K562 (cell line): ENCODE measurements at regions not wholly inside any gene's neighbourhood (a gene's known extent, or its start where the extent isn't known, plus 50 kb on each side); places are given as distances from the start of the nearest gene placed in this dataset.
"Not testable (repeated sequence)": the region's sequence is repeated elsewhere in the genome, so short reads cannot be mapped to it uniquely, and the experiment has no call there.

Experiments
- ETV6 ChIP-seq, 3 experiments: fragments of 150-350 bp in 1 of 3; sonication (generic) in 1 of 3; formaldehyde crosslinking in 1 of 3; IDR thresholded peaks; 2 replicates each; pipeline versions ENCODE4 v1.6.1 to v1.8.0; 2014 to 2022; ENCODE audit warnings: borderline replicate concordance in 2 of 3, low read depth in 2 of 3, antibody characterized with exemption in 1 of 3, low read length in 1 of 3, mild to moderate bottlenecking in 1 of 3, missing genetic modification reagents in 1 of 3
- GABPB1 ChIP-seq: sonication (generic); formaldehyde crosslinking; IDR thresholded peaks from 2 replicates; pipeline ENCODE4 v1.8.0; 2022; ENCODE audit warnings: mild to moderate bottlenecking, missing genetic modification reagents
- HDAC6 ChIP-seq: IDR thresholded peaks from 2 replicates; pipeline ENCODE4 v1.6.1; 2012; ENCODE audit warnings: low read depth, mild to moderate bottlenecking, control low read depth, inconsistent platforms, low read length, moderate library complexity
- HMG20B ChIP-seq: fragments of 250-450 bp; sonication (Bioruptor Pico); IDR thresholded peaks from 2 replicates; pipeline ENCODE4 v1.5.0; 2021; ENCODE audit warnings: mild to moderate bottlenecking
- MIER1 ChIP-seq: fragments of 450-650 bp; IDR thresholded peaks from 2 replicates; pipeline ENCODE4 v1.6.1; 2016; ENCODE audit warnings: antibody characterized with exemption, mild to moderate bottlenecking, low read depth
- RFX1 ChIP-seq: fragments of 450-650 bp; IDR thresholded peaks from 2 replicates; pipeline ENCODE4 v1.6.1; 2016; ENCODE audit warnings: mild to moderate bottlenecking, moderate library complexity
- RNF2 ChIP-seq: sonication (generic); IDR thresholded peaks from 2 replicates; pipeline ENCODE4 v1.6.1; 2016
- SAP30 ChIP-seq: fragments of 200-600 bp; sonication (generic); IDR thresholded peaks from 2 replicates; pipeline ENCODE4 v1.6.1; 2012; ENCODE audit warnings: borderline replicate concordance, low read depth, mild to moderate bottlenecking, moderate library complexity, low read length, control low read depth, inconsistent platforms; ENCODE audit not compliant: insufficient read depth, poor library complexity, severe bottlenecking
- SPI1 ChIP-seq: IDR thresholded peaks from 2 replicates; pipeline ENCODE4 v1.6.1; 2011; ENCODE audit warnings: low read depth, low read length, control low read depth, borderline replicate concordance
- ZBTB7A ChIP-seq: IDR thresholded peaks from 2 replicates; pipeline ENCODE4 v1.6.1; 2011; ENCODE audit warnings: low read depth, mild to moderate bottlenecking, low read length, moderate library complexity, borderline replicate concordance; ENCODE audit not compliant: control insufficient read depth
- TF ChIP-seq, protein P1 (sequence below): fragments of 250-450 bp; sonication (Bioruptor Pico); IDR thresholded peaks from 2 replicates; pipeline ENCODE4 v1.4.0; 2020; ENCODE audit warnings: mild to moderate bottlenecking
- TF ChIP-seq, protein P2 (sequence below), 3 experiments: IDR thresholded peaks in 2 of 3; conservative IDR thresholded peaks in 1 of 3; 2 replicates each; pipeline ENCODE4 v1.5.1; 2011 to 2012; ENCODE audit warnings: low read length in 3 of 3, mild to moderate bottlenecking in 3 of 3, control low read depth in 2 of 3, improper control_type of control experiment in 1 of 3, inconsistent platforms in 1 of 3, low read depth in 1 of 3, mixed read lengths in 1 of 3, moderate library complexity in 1 of 3; ENCODE audit not compliant: insufficient read depth in 2 of 3

DNA sequence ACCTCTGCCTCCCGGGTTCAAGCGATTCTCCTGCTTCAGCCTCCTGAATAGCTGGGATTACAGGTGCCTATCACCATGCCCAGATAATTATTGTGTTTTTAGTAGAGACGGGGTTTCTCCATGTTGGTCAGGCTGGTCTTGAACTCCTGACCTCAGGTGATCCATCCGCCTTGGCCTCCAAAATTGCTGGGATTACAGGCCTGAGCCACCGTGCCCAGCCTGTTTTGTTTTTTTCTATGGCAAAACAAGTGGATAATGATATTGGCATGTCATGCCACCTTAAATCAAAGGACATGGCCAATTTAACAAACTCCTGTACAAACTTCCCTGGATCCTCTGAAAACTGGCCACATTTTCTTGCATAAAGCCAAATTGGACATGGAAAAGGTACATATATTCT is 64.3 kb upstream of the SYN3 start:
- TF ChIP-seq HMG20B (CRISPR knock-in tag); GABPB1 (CRISPR knock-in tag); RFX1; HDAC6; SAP30; RNF2; SPI1; ETV6 (IDR thresholded peaks at IDR 0.05; ENCODE audit: borderline replicate concordance in 1 of 2, low read depth in 2 of 2, low read length in 1 of 2); ETV6 (CRISPR knock-in tag; IDR thresholded peaks at IDR 0.05; ENCODE audit: borderline replicate concordance); ZBTB7A; MIER1: not testable (repeated sequence)
- TF ChIP-seq, protein P1, sequence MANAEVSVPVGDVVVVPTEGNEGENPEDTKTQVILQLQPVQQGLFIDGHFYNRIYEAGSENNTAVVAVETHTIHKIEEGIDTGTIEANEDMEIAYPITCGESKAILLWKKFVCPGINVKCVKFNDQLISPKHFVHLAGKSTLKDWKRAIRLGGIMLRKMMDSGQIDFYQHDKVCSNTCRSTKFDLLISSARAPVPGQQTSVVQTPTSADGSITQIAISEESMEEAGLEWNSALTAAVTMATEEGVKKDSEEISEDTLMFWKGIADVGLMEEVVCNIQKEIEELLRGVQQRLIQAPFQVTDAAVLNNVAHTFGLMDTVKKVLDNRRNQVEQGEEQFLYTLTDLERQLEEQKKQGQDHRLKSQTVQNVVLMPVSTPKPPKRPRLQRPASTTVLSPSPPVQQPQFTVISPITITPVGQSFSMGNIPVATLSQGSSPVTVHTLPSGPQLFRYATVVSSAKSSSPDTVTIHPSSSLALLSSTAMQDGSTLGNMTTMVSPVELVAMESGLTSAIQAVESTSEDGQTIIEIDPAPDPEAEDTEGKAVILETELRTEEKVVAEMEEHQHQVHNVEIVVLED (CRISPR knock-in tag), result not testable (repeated sequence)
- TF ChIP-seq, protein P2, sequence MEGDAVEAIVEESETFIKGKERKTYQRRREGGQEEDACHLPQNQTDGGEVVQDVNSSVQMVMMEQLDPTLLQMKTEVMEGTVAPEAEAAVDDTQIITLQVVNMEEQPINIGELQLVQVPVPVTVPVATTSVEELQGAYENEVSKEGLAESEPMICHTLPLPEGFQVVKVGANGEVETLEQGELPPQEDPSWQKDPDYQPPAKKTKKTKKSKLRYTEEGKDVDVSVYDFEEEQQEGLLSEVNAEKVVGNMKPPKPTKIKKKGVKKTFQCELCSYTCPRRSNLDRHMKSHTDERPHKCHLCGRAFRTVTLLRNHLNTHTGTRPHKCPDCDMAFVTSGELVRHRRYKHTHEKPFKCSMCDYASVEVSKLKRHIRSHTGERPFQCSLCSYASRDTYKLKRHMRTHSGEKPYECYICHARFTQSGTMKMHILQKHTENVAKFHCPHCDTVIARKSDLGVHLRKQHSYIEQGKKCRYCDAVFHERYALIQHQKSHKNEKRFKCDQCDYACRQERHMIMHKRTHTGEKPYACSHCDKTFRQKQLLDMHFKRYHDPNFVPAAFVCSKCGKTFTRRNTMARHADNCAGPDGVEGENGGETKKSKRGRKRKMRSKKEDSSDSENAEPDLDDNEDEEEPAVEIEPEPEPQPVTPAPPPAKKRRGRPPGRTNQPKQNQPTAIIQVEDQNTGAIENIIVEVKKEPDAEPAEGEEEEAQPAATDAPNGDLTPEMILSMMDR (IDR thresholded peaks at IDR 0.05 in 2 of 3, conservative IDR thresholded peaks at IDR 0.05 in 1 of 3; ENCODE audit: insufficient read depth in 2 of 3, low read depth in 1 of 3, low read length in 3 of 3), result not testable (repeated sequence)
